ENCODE measurements at regions not wholly inside any gene's neighbourhood (a gene's known extent, or its start where the extent isn't known, plus 50 kb on each side); places are given as distances from the start of the nearest gene placed in this dataset.
A peak's percentile ranks its signal among the peaks of the same experiment; 100 is the strongest.

- no peaks in the 10 kb centered on the region for H3K27me3 ChIP-seq (ENCODE audit: control insufficient read depth, insufficient read depth, low read length)
- no peaks in the 10 kb centered on the region for H3K9me3 ChIP-seq (ENCODE audit: control insufficient read depth in 2 of 3, insufficient read depth in 1 of 3, low read length in 3 of 3)
- intact Hi-C loops (cut with DNase I): no loop called here
- TF ChIP-seq, protein P1, sequence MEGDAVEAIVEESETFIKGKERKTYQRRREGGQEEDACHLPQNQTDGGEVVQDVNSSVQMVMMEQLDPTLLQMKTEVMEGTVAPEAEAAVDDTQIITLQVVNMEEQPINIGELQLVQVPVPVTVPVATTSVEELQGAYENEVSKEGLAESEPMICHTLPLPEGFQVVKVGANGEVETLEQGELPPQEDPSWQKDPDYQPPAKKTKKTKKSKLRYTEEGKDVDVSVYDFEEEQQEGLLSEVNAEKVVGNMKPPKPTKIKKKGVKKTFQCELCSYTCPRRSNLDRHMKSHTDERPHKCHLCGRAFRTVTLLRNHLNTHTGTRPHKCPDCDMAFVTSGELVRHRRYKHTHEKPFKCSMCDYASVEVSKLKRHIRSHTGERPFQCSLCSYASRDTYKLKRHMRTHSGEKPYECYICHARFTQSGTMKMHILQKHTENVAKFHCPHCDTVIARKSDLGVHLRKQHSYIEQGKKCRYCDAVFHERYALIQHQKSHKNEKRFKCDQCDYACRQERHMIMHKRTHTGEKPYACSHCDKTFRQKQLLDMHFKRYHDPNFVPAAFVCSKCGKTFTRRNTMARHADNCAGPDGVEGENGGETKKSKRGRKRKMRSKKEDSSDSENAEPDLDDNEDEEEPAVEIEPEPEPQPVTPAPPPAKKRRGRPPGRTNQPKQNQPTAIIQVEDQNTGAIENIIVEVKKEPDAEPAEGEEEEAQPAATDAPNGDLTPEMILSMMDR (IDR thresholded peaks at IDR 0.05; ENCODE audit: borderline replicate concordance, extremely low read depth, insufficient read depth): no peak
- H3K4me3 ChIP-seq (ENCODE audit: low read length in 3 of 3): no peak overlapping the region
- no peak overlapping the region for H3K27ac ChIP-seq (ENCODE audit: low read depth in 2 of 2, low read length in 2 of 2)
- DNase-seq (no peak), FAIRE-seq (no peak)
- no peak overlapping the region for H3K9ac ChIP-seq (ENCODE audit: low read length in 3 of 3)
- H3K36me3 ChIP-seq (ENCODE audit: control insufficient read depth in 2 of 3, insufficient read depth in 3 of 3, low read length in 3 of 3): no peaks in the 10 kb centered on the region
- H3K4me1 ChIP-seq (ENCODE audit: control insufficient read depth in 2 of 3, insufficient read depth in 2 of 3, low read depth in 1 of 3, low read length in 3 of 3): no peaks in the 10 kb centered on the region
Observed at GRCh38 chr2:210873631-210874030, 317.2 kb downstream of the CPS1 start.

DNA sequence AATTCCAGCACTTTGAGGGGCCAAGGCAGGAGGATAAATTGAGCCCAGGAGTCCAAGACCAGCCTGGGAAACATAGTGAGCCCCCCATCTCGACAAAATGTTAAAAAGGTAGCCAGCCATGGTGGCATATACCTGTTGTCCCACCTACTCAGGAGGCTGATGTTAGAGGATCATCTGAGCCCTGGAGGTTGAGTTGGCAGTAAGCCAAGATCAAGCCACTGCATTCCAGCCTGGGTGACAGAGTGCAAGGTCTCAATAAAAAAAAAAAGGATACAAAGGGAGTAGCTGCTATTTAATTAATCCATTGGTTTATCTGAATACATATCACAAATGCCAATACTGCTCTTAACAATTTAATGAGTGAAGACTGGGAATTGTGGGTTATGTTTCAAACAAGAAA is 327.8 kb downstream of the CPS1 start:
- FAIRE-seq: no peak
- no peaks in the 10 kb centered on the region for H3K27me3 ChIP-seq (ENCODE audit: control insufficient read depth, insufficient read depth, low read length)
- TF ChIP-seq, protein P1 (IDR thresholded peaks at IDR 0.05; ENCODE audit: borderline replicate concordance, extremely low read depth, insufficient read depth): no peak
- no peaks in the 10 kb centered on the region for H3K9me3 ChIP-seq (ENCODE audit: control insufficient read depth in 2 of 3, insufficient read depth in 1 of 3, low read length in 3 of 3)
- no peaks in the 10 kb centered on the region for H3K36me3 ChIP-seq (ENCODE audit: control insufficient read depth in 2 of 3, insufficient read depth in 3 of 3, low read length in 3 of 3)
- no peak overlapping the region for H3K9ac ChIP-seq (ENCODE audit: low read length in 3 of 3)
- H3K27ac ChIP-seq (ENCODE audit: low read depth in 2 of 2, low read length in 2 of 2): no peak overlapping the region
- no peaks in the 10 kb centered on the region for H3K4me1 ChIP-seq (ENCODE audit: control insufficient read depth in 2 of 3, insufficient read depth in 2 of 3, low read depth in 1 of 3, low read length in 3 of 3)
- no peak for DNase-seq
- intact Hi-C loops (cut with DNase I): no loop called here
- H3K4me3 ChIP-seq (ENCODE audit: low read length in 3 of 3): no peak overlapping the region

GRCh38 chr2:210888035-210888434 is 331.6 kb downstream of the CPS1 start:
- Histone ChIP-seq H3K9ac (ENCODE audit: low read length in 3 of 3) (no peak overlapping the region), H3K27me3 (ENCODE audit: control insufficient read depth, insufficient read depth, low read length) (no peaks in the 10 kb centered on the region), H3K9me3 (ENCODE audit: control insufficient read depth in 2 of 3, insufficient read depth in 1 of 3, low read length in 3 of 3) (peaks cover 0 to 2% (median 0%) of the 10 kb centered on the region in 3 donors), H3K4me1 (ENCODE audit: control insufficient read depth in 2 of 3, insufficient read depth in 2 of 3, low read depth in 1 of 3, low read length in 3 of 3) (no peaks in the 10 kb centered on the region), H3K36me3 (ENCODE audit: control insufficient read depth in 2 of 3, insufficient read depth in 3 of 3, low read length in 3 of 3) (no peaks in the 10 kb centered on the region), H3K27ac (ENCODE audit: low read depth in 2 of 2, low read length in 2 of 2) (no peak overlapping the region), H3K4me3 (ENCODE audit: low read length in 3 of 3) (no peak overlapping the region)
- TF ChIP-seq, protein P1 (IDR thresholded peaks at IDR 0.05; ENCODE audit: borderline replicate concordance, extremely low read depth, insufficient read depth): no peak
- FAIRE-seq (no peak), DNase-seq (peak in 1 of 5 donors; percentile 41)
- intact Hi-C loops (cut with DNase I): no loop called here

- TF ChIP-seq, protein P1 (IDR thresholded peaks at IDR 0.05; ENCODE audit: borderline replicate concordance, extremely low read depth, insufficient read depth): no peak
- no peak for FAIRE-seq
- H3K4me3 ChIP-seq (ENCODE audit: low read length in 3 of 3): no peak overlapping the region
- H3K27ac ChIP-seq (ENCODE audit: low read depth in 2 of 2, low read length in 2 of 2): no peak overlapping the region
- H3K9ac ChIP-seq (ENCODE audit: low read length in 3 of 3): no peak overlapping the region
- DNase-seq: no peak
- no peaks in the 10 kb centered on the region for H3K27me3 ChIP-seq (ENCODE audit: control insufficient read depth, insufficient read depth, low read length)
- no peaks in the 10 kb centered on the region for H3K36me3 ChIP-seq (ENCODE audit: control insufficient read depth in 2 of 3, insufficient read depth in 3 of 3, low read length in 3 of 3)
- intact Hi-C loops (cut with DNase I): no loop called here
- no peaks in the 10 kb centered on the region for H3K4me1 ChIP-seq (ENCODE audit: control insufficient read depth in 2 of 3, insufficient read depth in 2 of 3, low read depth in 1 of 3, low read length in 3 of 3)
- peaks cover 0 to 2% (median 0%) of the 10 kb centered on the region in 3 donors for H3K9me3 ChIP-seq (ENCODE audit: control insufficient read depth in 2 of 3, insufficient read depth in 1 of 3, low read length in 3 of 3)
Observed at GRCh38 chr2:210895132-210895531, 338.7 kb downstream of the CPS1 start.
